Calu3 (cell line): ENCODE measurements at regions not wholly inside any gene's neighbourhood (a gene's known extent, or its start where the extent isn't known, plus 50 kb on each side); places are given as distances from the start of the nearest gene placed in this dataset.

Source experiments
- BruUV-seq: library from RNA; stranded (reverse); fragments of 400-500 nt; replicated peaks from 2 replicates; lab custom pipeline; 2021; lab: Mats Ljungman, UMichigan
- CTCF ChIA-PET: fragments of 300-600 bp; sonication (Branson Sonifier 250); formaldehyde crosslinking; loops from one replicate; lab custom pipeline; 2022; ENCODE audit warnings: antibody characterized with exemption; lab: Charles Lee
- DNase-seq: peaks from one replicate; pipeline ENCODE4 v3.0.0; 2022
- H3K27ac Mint-ChIP-seq: one replicate; pipeline ENCODE4 v1.8.0; 2022; ENCODE audit warnings: mixed read lengths; ENCODE audit not compliant: unreplicated experiment
- H3K27me3 Mint-ChIP-seq: one replicate; pipeline ENCODE4 v1.8.0; 2022; ENCODE audit warnings: mixed read lengths; ENCODE audit not compliant: unreplicated experiment
- H3K36me3 Mint-ChIP-seq: one replicate; pipeline ENCODE4 v1.8.0; 2022; ENCODE audit warnings: mild to moderate bottlenecking, moderate library complexity, mixed read lengths; ENCODE audit not compliant: insufficient read depth, unreplicated experiment
- H3K4me1 Mint-ChIP-seq: one replicate; pipeline ENCODE4 v1.8.0; 2022; ENCODE audit warnings: mild to moderate bottlenecking, low read depth, mixed read lengths; ENCODE audit not compliant: unreplicated experiment
- H3K4me3 Mint-ChIP-seq: one replicate; pipeline ENCODE4 v1.8.0; 2022; ENCODE audit warnings: mild to moderate bottlenecking, low read depth, moderate library complexity, mixed read lengths; ENCODE audit not compliant: unreplicated experiment
- H3K9me3 Mint-ChIP-seq: one replicate; pipeline ENCODE4 v1.8.0; 2022; ENCODE audit warnings: low read depth, mixed read lengths; ENCODE audit not compliant: unreplicated experiment
- CTCF ChIP-seq: fragments of 200-600 bp; IDR thresholded peaks from one replicate; pipeline ENCODE4 v1.8.0; 2022; ENCODE audit warnings: antibody characterized with exemption; ENCODE audit not compliant: unreplicated experiment
- intact Hi-C: fragments of 100-400 bp; cut with micrococcal nuclease; formaldehyde crosslinking; loops from one replicate; pipeline ENCODE4 v1.10.0; 2022; ENCODE audit not compliant: unreplicated experiment

- TF ChIP-seq CTCF = no peak
- no TSS peak for BruUV-seq
- Mint-ChIP-seq H3K4me3 (no peak overlapping the region), H3K36me3 (no peaks in the 10 kb centered on the region), H3K27me3 (no peaks in the 10 kb centered on the region), H3K9me3 (no peaks in the 10 kb centered on the region), H3K27ac (no peak overlapping the region), H3K4me1 (peaks cover 8% of the 10 kb centered on the region)
- intact Hi-C loops = no loop called here
- CTCF ChIA-PET = no interaction called here
- no peak for DNase-seq
Observed at GRCh38 chr1:87165177-87165576, 163.5 kb upstream of the LMO4 start.

- intact Hi-C loops = no loop called here
- CTCF ChIA-PET = no interaction called here
- BruUV-seq = no TSS peak
- H3K36me3 Mint-ChIP-seq = no peaks in the 10 kb centered on the region
- H3K4me1 Mint-ChIP-seq = peaks cover 8% of the 10 kb centered on the region
- no peak overlapping the region for H3K4me3 Mint-ChIP-seq
- H3K9me3 Mint-ChIP-seq = no peaks in the 10 kb centered on the region
- no peak overlapping the region for H3K27ac Mint-ChIP-seq
- no peak for TF ChIP-seq CTCF
- H3K27me3 Mint-ChIP-seq = no peaks in the 10 kb centered on the region
- DNase-seq = no peak
Observed at GRCh38 chr1:87167157-87167789, 161.4 kb upstream of the LMO4 start.

- CTCF ChIA-PET = no interaction called here
- Mint-ChIP-seq H3K4me3 (no peak overlapping the region), H3K36me3 (peaks cover 5% of the 10 kb centered on the region), H3K27me3 (no peaks in the 10 kb centered on the region), H3K9me3 (no peaks in the 10 kb centered on the region), H3K4me1 (peaks cover 8% of the 10 kb centered on the region), H3K27ac (no peak overlapping the region)
- no TSS peak for BruUV-seq
- intact Hi-C loops = no loop called here
- TF ChIP-seq CTCF = peak; percentile 24
- DNase-seq = no peak
Observed at GRCh38 chr1:87167848-87168525, 160.7 kb upstream of the LMO4 start.

- Mint-ChIP-seq H3K4me1 (peaks cover 8% of the 10 kb centered on the region), H3K27ac (no peak overlapping the region), H3K27me3 (no peaks in the 10 kb centered on the region), H3K4me3 (no peak overlapping the region), H3K36me3 (peaks cover 5% of the 10 kb centered on the region), H3K9me3 (no peaks in the 10 kb centered on the region)
- BruUV-seq = no TSS peak
- CTCF ChIA-PET = no interaction called here
- intact Hi-C loops = no loop called here
- DNase-seq = no peak
- TF ChIP-seq CTCF = no peak
Observed at GRCh38 chr1:87169263-87169910, 159.3 kb upstream of the LMO4 start.
